Ramos (cell line): ENCODE measurements at regions not wholly inside any gene's neighbourhood (a gene's known extent, or its start where the extent isn't known, plus 50 kb on each side); places are given as distances from the start of the nearest gene placed in this dataset.
"Not testable (repeated sequence)": the region's sequence is repeated elsewhere in the genome, so short reads cannot be mapped to it uniquely, and the experiment has no call there.

Source experiments
- in situ Hi-C: fragments of 300-500 bp; cut with MboI; formaldehyde crosslinking; loops from one replicate; pipeline ENCODE4 v1.14.3; 2022; ENCODE audit warnings: low sequenced_read_pairs; ENCODE audit not compliant: unreplicated experiment

- in situ Hi-C loops: no loop called here
These were observed 1188.5 kb downstream of the NXPH1 start for GRCh38 chr7:9621927-9622326.

DNA sequence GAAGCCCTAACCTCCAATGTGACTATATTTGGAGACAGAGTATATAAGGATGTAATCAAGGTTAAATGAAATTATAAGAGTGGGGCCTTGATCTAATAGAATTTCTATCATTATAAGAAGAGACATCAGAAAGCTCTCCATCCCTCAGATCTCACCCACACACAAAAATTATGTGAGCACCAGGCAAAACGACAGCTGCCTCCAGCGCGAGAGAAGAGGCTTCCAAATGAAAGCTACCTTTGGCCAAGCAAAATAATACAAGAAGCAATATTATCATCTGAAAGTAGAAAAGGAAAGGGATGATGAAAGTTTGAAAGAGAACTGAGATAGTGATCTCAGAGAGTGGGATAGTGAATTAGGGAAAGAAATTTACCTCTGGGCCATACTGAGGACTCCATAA, 1192.5 kb downstream of the NXPH1 start:
- in situ Hi-C loops: no loop called here

DNA sequence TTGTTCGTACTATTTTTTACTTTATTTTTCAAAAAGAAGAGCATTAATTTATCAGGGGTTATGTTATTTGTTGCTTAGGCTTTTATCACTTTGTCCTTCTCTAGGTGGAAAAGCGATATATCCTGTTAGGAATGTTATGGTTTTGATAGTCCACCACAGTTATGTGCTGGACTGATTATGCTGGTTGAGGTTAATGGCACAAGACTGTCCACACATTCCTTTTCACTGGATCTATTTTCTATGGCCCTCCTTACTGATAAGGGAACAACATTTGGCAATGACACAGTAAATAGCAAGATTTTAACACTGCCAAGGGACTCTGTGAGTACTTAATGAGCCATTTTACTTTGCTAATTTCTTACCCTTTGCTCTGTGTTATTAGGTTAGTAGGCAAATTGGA, 1212.3 kb downstream of the NXPH1 start:
- in situ Hi-C loops: no loop called here

DNA sequence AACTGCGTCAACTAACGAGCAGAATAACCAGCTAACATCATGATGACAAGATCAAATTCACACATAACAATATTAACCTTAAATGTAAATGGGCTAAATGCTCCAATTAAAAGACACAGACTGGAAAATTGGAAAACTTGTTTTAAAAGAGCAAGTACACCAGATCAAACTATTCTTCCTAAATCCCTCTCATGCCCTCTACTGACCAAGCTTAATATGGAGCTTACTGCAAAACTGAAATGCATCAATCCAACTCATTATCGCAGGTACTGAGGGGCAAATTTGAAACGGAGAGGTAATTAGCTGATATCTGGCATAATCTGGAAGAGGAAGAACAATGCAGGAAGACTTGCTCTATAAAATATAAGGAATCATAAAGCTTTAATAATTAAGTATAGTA, 1223.8 kb downstream of the NXPH1 start:
- in situ Hi-C loops: no loop called here

GRCh38 chr7:9671979-9672917, 1238.8 kb downstream of the NXPH1 start:
- in situ Hi-C loops: no loop called here

DNA sequence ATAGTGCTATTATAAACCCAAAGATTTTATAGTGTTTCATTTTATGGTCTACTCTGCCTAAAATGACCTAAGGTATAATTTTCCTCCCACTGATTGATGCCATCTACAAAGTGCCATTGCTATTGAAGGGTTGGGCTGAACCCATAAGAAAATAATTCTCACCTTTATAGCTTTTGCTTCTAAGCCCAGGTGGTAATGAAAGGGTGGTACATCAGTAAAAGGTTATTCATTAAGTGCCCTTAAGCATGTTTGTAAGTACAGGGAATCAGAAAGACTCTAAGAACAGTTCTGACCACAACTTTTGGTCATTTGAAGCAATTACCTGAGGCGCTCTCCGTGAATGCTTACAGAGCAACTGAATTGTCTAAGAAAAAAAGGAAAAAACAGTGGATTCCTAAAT, 1247.3 kb downstream of the NXPH1 start:
- in situ Hi-C loops: no loop called here

- in situ Hi-C loops: no loop called here
These were observed 1247.9 kb downstream of the NXPH1 start for GRCh38 chr7:9681284-9681683.

GRCh38 chr7:9691286-9691685, 1257.9 kb downstream of the NXPH1 start:
- in situ Hi-C loops: no loop called here

GRCh38 chr7:9698375-9698774, 1265.0 kb downstream of the NXPH1 start:
- in situ Hi-C loops: no loop called here

DNA sequence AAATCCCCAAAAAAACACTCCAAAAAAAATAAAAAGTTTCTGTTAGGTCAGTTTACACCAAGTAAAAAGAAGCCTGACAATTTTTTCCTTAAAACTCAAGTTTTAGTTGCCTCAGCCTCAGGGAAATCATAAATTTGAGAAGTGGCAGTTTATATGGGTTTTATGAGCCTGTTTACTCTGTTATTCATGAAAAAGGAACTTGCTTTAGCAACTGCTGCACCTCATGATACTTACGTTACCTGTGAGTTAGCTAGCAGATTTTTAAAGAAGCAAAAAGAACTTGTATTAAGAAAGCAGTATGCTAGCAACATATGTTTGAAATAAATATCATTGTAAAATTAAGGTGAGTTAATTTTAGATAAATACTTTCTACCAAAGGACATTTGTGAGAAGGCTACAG, 1264.5 kb upstream of the PHF14 start:
- in situ Hi-C loops: no loop called here

GRCh38 chr7:9711259-9711918, 1262.3 kb upstream of the PHF14 start:
- in situ Hi-C loops: no loop called here

GRCh38 chr7:9718071-9718661, 1255.5 kb upstream of the PHF14 start:
- in situ Hi-C loops: no loop called here

GRCh38 chr7:9719303-9719702, 1254.4 kb upstream of the PHF14 start:
- in situ Hi-C loops: no loop called here

DNA sequence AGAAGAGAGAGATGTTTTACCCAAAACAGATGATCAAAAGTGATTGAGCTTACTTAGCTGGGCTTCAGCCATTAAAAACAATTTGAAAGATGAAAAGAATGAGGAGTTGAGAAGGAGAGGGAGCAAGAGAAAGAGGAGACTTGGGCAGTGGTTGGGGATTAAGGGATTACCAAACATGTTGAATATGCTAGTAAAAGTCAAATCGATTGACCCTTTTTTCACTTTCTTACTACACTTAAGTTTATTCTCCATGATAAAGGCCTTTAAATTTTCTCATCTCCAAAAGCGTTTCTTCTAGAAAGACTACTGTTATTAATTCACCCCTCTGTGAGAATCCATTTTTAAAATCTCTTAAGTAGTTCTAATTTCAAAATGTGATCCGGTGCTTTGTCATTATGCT, 1254.0 kb upstream of the PHF14 start:
- in situ Hi-C loops: no loop called here

- in situ Hi-C loops: not testable (repeated sequence)
These were observed 1247.6 kb upstream of the PHF14 start for GRCh38 chr7:9725940-9726663.

GRCh38 chr7:9726811-9727210, 1246.9 kb upstream of the PHF14 start:
- in situ Hi-C loops: not testable (repeated sequence)

DNA sequence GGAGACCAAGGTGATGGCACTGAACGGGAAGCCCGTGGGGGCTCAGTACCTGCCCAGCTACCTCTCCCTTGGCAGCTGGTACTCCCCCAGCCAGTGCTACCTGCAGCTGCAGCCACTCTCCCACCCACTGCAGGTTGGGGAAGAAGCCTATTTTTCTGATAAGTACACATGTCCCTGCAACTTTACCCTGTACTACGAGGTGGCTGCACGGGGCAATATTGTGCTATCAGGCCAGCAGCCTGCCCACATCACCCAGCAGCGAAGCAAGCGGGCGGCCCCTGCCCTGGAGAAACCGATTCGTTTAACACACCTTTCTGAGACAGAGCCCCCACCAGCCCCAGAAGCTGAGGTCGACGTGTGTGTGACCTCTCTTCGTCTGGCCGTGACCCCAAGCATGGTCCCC, 1246.2 kb upstream of the PHF14 start:
- in situ Hi-C loops: not testable (repeated sequence)

GRCh38 chr7:9728014-9728657, 1245.5 kb upstream of the PHF14 start:
- in situ Hi-C loops: not testable (repeated sequence)

DNA sequence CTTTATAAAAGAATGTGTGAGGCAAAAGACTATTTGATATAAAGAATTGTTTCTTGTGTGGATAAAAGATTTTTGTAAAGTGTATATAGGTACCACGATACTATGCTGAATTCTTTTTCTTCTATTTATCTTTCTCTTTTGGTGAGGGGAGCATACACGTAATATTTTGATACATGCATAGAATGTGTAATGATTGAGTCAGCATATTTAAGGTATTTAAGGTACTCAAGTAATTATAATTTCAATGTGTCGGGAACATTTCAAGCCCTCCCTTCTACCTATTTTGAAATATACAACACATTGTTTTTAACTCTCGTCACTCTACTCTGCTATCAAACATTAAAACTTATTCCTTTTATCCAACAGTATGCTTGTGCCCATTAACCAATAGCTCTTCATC, 1221.6 kb upstream of the PHF14 start:
- in situ Hi-C loops: no loop called here

DNA sequence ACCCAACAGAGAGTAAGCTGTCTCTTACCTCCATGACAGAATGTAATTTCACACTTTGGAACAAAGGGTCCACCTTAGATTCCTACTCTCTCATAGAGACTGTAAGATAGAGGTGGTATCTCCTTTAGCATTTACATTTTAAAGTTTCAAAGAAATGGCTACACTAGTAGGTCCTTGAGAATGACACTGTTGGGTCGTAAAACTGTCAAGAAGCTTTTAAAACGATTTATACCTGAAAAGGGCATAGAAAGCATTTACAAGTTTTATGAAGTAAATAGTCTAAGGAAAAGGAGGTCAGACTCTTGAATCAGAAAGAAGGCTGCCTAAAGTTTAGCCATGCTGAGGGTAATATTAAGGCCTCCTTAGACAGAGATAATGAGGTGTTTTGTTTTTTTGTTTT, 1212.4 kb upstream of the PHF14 start:
- in situ Hi-C loops: no loop called here
